Pons (tissue), 1 donor: ENCODE measurements at regions not wholly inside any gene's neighbourhood (a gene's known extent, or its start where the extent isn't known, plus 50 kb on each side); places are given as distances from the start of the nearest gene placed in this dataset.
"Not testable (repeated sequence)": the region's sequence is repeated elsewhere in the genome, so short reads cannot be mapped to it uniquely, and the experiment has no call there.

Experiments
- DNase-seq: peaks from one replicate; pipeline ENCODE4 v3.0.0-alpha.2; 2016; ENCODE audit warnings: low spot score

GRCh38 chr13:68645814-68646213, 1415.7 kb upstream of the PCDH9 start:
- DNase-seq = no peak

DNA sequence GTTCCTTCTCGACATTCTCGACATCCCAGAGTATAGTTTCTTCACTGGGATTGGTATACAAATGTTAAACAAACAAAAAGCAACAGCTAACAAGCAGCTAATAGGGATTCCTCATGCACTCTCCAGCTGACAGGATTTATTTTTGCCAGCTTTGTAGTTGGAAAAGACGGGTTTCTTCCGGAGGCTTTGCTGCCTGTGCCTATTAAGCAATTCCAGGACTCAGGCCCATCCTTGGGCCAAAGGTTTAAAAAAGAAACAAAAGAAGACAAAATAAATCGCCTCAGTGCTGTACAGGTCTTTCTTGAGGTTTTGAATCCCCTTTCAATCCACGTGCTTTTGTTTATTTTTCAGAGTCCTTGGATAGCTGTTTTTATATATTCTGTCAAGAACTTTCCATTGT, 1414.5 kb upstream of the PCDH9 start:
- DNase-seq = no peak

DNA sequence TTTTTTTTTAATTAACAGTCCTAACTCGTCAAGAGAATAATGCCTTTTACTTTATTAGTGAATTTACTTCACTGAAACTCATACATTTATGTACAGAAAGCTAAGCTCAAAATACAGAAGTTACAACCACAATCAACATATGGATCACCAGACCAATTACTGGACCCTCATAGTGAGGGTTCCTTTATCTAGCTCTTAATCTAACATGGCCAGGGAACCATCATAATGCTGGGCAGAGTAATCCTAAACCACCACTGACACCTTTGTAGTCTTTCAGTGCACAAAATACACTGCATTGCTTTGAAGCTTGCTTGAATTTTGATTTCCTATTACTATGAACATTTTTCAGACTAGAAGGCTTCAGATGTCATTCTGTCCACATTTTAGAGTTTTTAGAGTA, 1406.6 kb upstream of the PCDH9 start:
- DNase-seq = no peak

DNA sequence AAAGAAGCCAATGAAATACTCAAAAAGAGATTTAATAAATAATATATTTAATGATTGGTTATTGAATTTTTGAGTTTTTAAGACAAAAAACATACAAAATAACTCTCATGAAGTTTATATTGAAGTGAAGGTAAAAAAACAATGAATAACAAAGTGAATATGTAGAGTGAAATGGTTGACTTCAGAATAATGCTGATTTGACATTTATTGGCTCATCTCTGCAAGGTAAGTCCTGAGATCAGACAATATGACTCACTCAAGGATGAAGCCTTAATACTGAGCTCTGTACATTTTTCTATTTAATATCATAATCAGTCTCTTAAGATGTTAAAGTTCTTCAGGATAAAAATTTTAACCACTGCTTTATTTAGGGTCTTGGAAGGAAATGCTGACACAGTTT, 1398.9 kb upstream of the PCDH9 start:
- no peak for DNase-seq

DNA sequence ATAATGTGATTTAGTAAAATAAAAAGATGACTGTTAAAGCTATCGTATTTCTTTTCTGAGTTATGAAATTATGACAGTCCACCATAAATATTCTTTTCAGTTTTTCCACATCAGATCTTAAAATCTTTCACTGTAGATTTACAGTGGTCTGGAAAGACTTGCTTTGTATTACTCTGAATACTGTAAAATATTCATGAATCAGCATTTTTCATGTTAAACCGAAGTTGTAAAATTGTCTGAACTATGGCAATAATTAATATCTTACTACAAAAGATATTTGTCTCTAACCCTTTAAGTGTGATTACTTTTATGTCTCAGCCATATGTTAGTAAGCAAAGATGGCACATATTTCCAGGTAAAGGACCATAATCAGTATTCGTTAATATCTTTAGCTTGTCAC, 1397.2 kb upstream of the PCDH9 start:
- DNase-seq = no peak

DNA sequence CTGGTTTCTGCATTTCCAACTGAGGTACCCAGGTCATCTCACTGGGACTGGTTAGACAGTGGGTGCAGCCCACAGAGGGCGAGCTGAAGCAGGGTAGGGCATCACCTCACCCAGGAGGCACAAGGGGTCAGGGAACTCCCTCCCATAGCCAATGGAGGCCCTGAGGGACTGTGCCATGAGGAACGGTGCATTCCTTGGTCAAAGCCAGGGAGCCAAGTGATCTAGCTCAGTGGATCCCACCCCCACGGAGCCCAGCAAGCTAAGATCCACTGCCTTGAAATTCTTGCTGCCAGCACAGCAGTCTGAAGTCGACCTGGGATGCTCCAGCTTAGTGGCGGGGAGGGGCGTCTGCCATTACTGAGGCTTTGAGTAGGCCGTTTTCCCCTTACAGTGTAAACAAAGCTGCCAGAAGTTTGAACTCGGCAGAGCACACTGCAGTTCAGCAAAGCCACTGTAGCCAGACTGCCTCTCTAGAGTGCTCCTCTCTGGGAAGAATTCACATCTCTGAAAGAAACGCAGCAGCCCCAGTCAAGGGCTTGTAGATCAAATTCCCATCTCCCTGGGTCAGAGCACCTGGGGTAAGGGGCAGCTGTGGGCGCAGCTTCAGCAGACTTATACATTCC, 1386.6 kb upstream of the PCDH9 start:
- no peak for DNase-seq

DNA sequence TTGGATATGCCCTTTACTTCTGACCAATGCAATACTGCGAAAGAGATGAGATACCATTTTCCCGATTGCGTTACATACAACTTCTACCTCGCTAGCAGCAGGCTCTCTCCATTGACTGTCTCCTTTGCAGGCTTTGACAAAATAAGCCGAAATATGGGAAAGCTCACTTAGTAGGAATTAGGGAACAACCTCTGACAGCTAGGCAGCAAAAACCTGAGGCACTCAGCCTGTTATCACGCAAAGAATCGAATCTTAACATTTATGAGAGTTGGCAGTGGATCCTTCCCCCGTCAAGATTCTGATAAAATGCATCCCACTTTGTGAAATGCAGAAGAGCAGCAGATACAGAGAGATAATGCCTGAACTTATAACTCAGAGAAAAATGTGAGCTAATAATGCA, 1379.5 kb upstream of the PCDH9 start:
- no peak for DNase-seq

DNA sequence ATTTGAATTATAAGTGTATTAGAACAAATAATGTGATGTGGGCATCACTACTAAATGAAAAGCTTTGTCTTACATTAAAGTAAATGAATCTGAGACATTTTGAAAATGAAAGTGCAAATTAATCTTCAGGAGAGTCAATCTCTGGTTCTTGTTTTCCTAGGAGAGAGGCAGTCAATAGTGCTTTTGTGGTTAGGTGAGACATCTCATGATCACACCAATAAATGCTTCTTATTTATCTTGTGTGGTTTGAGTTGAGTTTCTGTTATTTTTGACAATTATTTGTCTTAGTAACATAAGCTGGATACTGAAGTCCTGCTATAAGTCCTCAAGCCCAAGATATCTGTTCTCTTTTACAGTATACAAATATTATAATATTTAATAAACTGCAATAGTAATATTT, 1378.0 kb upstream of the PCDH9 start:
- no peak for DNase-seq

- no peak for DNase-seq
Observed at GRCh38 chr13:68597641-68598040, 1367.5 kb upstream of the PCDH9 start.

- no peak for DNase-seq
Observed at GRCh38 chr13:68588623-68589022, 1358.5 kb upstream of the PCDH9 start.

GRCh38 chr13:68584776-68585175, 1354.6 kb upstream of the PCDH9 start:
- DNase-seq = no peak

DNA sequence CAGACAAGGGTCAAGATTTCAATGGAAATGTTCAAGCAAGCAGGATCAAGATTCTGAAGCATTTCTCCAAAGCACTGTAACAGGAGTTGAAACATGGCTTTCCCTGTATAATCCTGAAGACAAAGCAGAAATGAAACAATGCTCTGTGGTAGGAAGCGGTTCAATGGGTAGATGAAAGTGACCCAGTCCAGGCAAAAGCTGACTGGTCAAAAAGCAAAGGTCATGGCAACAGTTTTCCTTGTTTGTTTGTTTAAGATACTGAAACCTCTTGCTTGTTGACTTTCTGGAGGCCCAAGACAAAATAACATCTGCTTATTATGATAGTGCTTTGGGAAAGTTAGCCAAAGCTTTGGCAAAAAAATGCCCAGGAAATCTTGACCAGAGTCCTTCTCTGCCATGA, 1343.9 kb upstream of the PCDH9 start:
- no peak for DNase-seq

DNA sequence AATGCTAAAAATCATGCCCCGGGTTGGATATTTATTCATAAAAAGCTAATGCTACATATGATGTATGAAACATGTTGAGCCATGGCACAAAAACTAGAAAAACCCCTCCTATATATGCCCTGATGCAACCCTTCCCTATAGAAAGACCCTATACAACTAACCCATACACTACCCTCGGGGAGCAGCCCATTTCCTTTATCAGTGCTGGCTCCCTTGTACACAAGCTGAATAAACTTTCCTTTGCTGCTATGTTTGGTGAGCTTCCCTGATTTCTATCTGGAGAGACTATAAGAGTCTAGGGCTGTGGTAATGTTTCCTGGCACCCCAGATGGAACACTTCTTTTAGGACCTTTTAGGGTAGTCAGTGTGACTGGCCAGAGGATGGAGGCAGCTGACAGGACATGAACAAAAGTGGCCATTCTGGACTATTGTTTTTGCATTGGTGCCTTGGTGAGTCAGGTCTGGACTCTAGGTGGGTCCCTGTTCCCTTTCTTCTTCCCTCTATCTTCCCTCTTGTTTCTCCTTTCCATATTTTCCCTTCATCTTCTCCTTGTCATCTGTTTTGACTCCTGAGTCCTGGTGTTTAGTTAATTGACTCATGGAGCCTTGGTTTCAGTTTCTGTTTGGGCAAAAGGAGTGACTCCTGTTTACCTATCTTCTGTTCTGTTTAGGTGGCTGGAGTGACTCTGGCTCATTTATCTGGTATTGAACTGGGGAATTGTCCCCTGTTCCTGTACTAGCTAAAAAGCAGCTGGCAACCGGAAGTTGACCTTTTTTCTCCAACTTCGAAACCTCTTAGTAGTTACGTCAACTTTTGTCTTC, 1321.8 kb upstream of the PCDH9 start:
- DNase-seq = no peak

GRCh38 chr13:68550330-68550729, 1320.2 kb upstream of the PCDH9 start:
- no peak for DNase-seq

DNA sequence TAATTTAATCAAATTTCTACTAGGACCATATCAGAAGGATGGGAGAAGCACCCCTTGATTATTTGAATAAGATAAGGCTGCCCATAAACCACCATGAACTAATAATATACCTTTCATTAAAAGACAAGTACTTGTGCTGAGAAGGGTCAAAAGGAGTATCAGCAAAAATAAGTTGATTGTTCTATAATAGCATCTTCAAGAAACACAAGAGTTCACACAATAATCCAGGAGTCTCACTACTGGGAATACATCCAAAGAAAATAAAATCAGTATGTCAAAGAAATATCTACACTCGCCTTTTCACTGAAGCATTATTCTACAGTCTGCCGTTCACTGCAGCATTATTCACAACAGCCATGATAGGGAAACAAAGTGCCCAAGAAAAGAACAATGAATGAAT, 1310.1 kb upstream of the PCDH9 start:
- DNase-seq = no peak

DNA sequence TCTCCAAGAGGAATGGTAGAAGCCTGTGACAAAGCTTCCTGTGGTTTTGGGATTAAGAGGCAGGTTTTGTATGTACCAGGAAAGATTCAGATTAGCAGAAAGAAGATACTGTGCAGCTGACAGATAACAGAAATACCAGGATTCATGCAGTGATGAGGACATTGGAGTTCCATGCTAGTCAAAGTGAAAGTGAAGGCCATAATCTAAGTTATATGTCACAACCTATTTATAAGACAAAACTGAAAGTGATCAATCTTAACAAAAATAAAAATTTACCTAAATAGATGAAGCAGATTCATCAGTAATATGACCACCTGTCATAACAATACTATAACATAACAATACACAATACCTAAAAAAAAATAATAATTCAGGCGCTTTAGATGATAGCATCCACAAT, 1305.2 kb upstream of the PCDH9 start:
- no peak for DNase-seq

GRCh38 chr13:68527167-68527566, 1297.0 kb upstream of the PCDH9 start:
- DNase-seq = not testable (repeated sequence)

DNA sequence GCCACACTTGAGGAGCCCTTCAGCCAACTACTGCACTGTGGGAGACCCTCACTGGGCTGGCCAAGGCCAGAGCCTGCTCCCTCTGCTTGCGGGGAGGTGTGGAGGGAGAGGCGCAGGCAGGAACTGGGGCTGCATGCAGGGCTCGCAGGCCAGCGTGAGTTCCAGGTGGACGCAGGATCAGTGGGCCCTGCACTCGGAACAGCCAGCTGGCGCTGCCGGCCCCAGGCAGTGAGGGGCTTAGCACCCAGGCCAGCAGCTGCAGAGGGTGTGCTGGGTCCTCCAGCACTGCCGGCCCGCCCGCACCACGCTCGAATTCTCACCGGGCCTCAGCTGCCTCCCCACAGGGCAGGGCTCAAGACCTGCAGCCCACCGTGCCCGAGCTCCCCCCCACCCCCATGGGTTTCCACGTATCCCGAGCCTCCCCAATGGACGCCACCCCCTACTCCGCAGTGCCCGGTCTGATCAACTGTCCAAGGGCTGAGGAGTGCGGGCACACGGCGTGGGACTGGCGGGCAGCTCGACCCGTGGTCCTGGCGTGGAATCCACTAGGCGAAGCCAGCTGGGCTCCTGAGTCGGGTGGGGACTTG, 1293.8 kb upstream of the PCDH9 start:
- no peak for DNase-seq

- no peak for DNase-seq
Observed at GRCh38 chr13:68522184-68522583, 1292.0 kb upstream of the PCDH9 start.

DNA sequence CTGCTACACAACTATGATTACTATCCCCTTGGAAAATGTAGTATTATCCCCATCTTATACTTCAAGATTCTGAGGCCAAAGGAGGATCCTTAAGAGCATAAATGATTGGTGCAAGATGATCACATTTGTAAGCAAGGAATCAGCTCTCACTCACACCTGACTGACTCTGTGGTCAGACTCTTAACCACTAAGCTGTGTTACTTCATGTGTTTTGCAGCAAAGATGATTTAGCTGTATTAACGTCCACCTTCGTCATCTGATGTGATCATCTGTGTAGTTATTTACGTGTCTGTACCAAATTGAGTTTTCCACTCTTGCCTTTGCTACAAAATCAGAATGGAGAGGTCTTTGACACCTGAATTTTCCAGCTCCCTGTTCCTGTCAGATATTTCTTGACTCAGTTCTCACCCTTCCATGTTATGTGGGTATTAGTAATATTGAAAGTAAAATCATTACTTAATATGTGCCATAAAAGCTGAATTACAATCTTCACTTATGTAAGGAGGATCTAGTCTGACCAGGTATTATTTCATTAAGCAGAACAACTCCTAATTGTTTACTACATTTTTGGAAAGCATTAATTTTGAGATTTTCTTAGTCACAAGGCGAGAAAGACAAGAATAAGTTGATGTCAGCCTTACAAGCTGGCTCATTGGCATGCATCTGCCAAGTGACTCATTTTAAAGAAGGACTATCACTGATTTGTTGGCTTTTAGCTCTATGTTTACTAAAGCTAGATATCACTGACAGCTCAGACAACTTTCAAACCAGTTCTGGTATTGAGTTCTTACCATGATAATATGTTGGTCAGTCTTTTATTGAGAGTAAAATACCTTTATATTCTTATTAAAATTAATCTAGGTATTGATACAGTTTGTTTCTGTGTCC, 1279.8 kb upstream of the PCDH9 start:
- no peak for DNase-seq

DNA sequence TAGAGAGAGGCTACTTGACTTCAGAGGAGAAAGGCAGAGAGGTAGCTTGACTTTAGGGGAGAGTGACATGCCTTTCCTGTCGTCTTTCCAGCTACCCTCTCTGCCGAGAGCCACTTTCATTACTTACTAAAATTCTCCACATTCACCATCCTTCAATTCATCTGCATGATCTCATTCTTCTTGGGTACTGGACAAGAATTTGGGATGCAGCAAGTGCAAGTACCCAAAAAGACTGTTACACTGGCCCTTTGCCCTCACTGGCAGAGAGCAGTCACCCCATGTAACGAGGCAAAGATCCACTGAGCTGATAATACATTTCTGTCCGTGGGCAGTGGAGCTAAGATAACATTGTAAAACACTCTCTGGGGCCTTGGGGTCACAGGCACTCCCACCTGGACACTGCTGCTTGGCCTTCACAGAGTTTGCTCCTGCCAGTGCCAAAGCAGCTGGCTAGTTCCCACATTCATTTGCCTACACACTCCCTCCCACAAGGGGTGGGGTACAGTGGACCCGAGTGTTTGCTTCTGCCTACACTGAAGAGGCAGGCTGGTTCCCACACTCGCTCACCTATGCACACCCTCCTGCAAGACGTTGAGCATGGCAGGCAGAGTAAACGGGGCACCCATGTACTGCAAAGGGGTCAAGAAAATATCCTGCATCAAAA, 1276.9 kb upstream of the PCDH9 start:
- DNase-seq = no peak

- DNase-seq = no peak
Observed at GRCh38 chr13:68490594-68490993, 1260.5 kb upstream of the PCDH9 start.
